ENCODE measurements at regions not wholly inside any gene's neighbourhood (a gene's known extent, or its start where the extent isn't known, plus 50 kb on each side); places are given as distances from the start of the nearest gene placed in this dataset.

- DNase-seq (no peak), ATAC-seq (ENCODE audit: low read depth in 2 of 2) (no peak)
- no peaks in the 10 kb centered on the region for H3K27me3 Mint-ChIP-seq
- no peaks in the 10 kb centered on the region for H3K36me3 Mint-ChIP-seq
- H3K27ac Mint-ChIP-seq, result no peak overlapping the region
- peaks cover 0 to 3% (median 0%) of the 10 kb centered on the region in 7 donors for H3K9me3 Mint-ChIP-seq
- peaks cover 29 to 30% (median 29%) of the 10 kb centered on the region in 3 donors for H3K4me1 Mint-ChIP-seq
- no peak overlapping the region for H3K4me3 Mint-ChIP-seq
Observed at GRCh38 chr3:177283983-177284382, 86.7 kb upstream of the TBL1XR1 start.

- DNase-seq, result no peak
- ATAC-seq (ENCODE audit: low read depth in 2 of 2), result no peak
- Mint-ChIP-seq H3K4me1 (peaks cover 24 to 31% (median 26%) of the 10 kb centered on the region in 3 donors), H3K27ac (peak overlapping the region in 1 of 6 donors; percentile 82), H3K4me3 (peak overlapping the region in 2 of 8 donors; percentile 35 to 51), H3K9me3 (peaks cover 0 to 3% (median 0%) of the 10 kb centered on the region in 7 donors), H3K36me3 (no peaks in the 10 kb centered on the region), H3K27me3 (no peaks in the 10 kb centered on the region)
Observed at GRCh38 chr3:177284383-177284881, 87.2 kb upstream of the TBL1XR1 start.

GRCh38 chr3:177286034-177286433, 88.8 kb upstream of the TBL1XR1 start:
- ATAC-seq (ENCODE audit: low read depth in 2 of 2), result no peak
- Mint-ChIP-seq H3K4me3 (no peak overlapping the region), H3K9me3 (peaks cover 0 to 4% (median 0%) of the 10 kb centered on the region in 7 donors), H3K27me3 (no peaks in the 10 kb centered on the region), H3K4me1 (peaks cover 27 to 36% (median 27%) of the 10 kb centered on the region in 3 donors), H3K27ac (no peak overlapping the region), H3K36me3 (no peaks in the 10 kb centered on the region)
- no peak for DNase-seq

GRCh38 chr3:177287231-177287630, 89.9 kb upstream of the TBL1XR1 start:
- no peak for ATAC-seq (ENCODE audit: low read depth in 2 of 2)
- Mint-ChIP-seq H3K9me3 (peaks cover 0 to 3% (median 0%) of the 10 kb centered on the region in 7 donors), H3K4me1 (peaks cover 15 to 24% (median 15%) of the 10 kb centered on the region in 3 donors), H3K27ac (peak overlapping the region in 2 of 6 donors; percentile 16 to 26), H3K27me3 (no peaks in the 10 kb centered on the region), H3K4me3 (no peak overlapping the region), H3K36me3 (no peaks in the 10 kb centered on the region)
- DNase-seq, result no peak

- H3K27me3 Mint-ChIP-seq, result no peaks in the 10 kb centered on the region
- H3K4me1 Mint-ChIP-seq, result peaks cover 12 to 17% (median 14%) of the 10 kb centered on the region in 3 donors
- H3K4me3 Mint-ChIP-seq, result no peak overlapping the region
- H3K27ac Mint-ChIP-seq, result peak overlapping the region in 1 of 6 donors; percentile 19
- DNase-seq (no peak), ATAC-seq (ENCODE audit: low read depth in 2 of 2) (no peak)
- peaks cover 0 to 3% (median 0%) of the 10 kb centered on the region in 7 donors for H3K9me3 Mint-ChIP-seq
- no peaks in the 10 kb centered on the region for H3K36me3 Mint-ChIP-seq
Observed at GRCh38 chr3:177290633-177291032, 93.4 kb upstream of the TBL1XR1 start.

- H3K36me3 Mint-ChIP-seq, result no peaks in the 10 kb centered on the region
- peak overlapping the region in 1 of 6 donors; percentile 88 for H3K27ac Mint-ChIP-seq
- peaks cover 8 to 17% (median 12%) of the 10 kb centered on the region in 3 donors for H3K4me1 Mint-ChIP-seq
- ATAC-seq (ENCODE audit: low read depth in 2 of 2), result no peak
- DNase-seq, result no peak
- peaks cover 0 to 3% (median 0%) of the 10 kb centered on the region in 7 donors for H3K9me3 Mint-ChIP-seq
- no peak overlapping the region for H3K4me3 Mint-ChIP-seq
- H3K27me3 Mint-ChIP-seq, result no peaks in the 10 kb centered on the region
Observed at GRCh38 chr3:177294221-177294620, 96.9 kb upstream of the TBL1XR1 start.

GRCh38 chr3:177295116-177295515, 97.8 kb upstream of the TBL1XR1 start:
- DNase-seq (no peak), ATAC-seq (ENCODE audit: low read depth in 2 of 2) (no peak)
- no peak overlapping the region for H3K4me3 Mint-ChIP-seq
- peaks cover 4 to 15% (median 14%) of the 10 kb centered on the region in 3 donors for H3K4me1 Mint-ChIP-seq
- no peaks in the 10 kb centered on the region for H3K27me3 Mint-ChIP-seq
- H3K9me3 Mint-ChIP-seq, result no peaks in the 10 kb centered on the region
- no peak overlapping the region for H3K27ac Mint-ChIP-seq
- H3K36me3 Mint-ChIP-seq, result no peaks in the 10 kb centered on the region

- no peaks in the 10 kb centered on the region for H3K27me3 Mint-ChIP-seq
- ATAC-seq (ENCODE audit: low read depth in 2 of 2), result no peak
- DNase-seq, result no peak
- no peaks in the 10 kb centered on the region for H3K36me3 Mint-ChIP-seq
- H3K9me3 Mint-ChIP-seq, result no peaks in the 10 kb centered on the region
- H3K4me3 Mint-ChIP-seq, result peak overlapping the region in 1 of 8 donors; percentile 75
- H3K4me1 Mint-ChIP-seq, result peaks cover 10 to 16% (median 10%) of the 10 kb centered on the region in 3 donors
- H3K27ac Mint-ChIP-seq, result no peak overlapping the region
Observed at GRCh38 chr3:177299250-177299649, 102.0 kb upstream of the TBL1XR1 start.

- Mint-ChIP-seq H3K4me1 (peaks cover 10 to 14% (median 10%) of the 10 kb centered on the region in 3 donors), H3K4me3 (peak overlapping the region in 1 of 8 donors; percentile 75), H3K27ac (peak overlapping the region in 1 of 6 donors; percentile 87), H3K27me3 (no peaks in the 10 kb centered on the region), H3K9me3 (no peaks in the 10 kb centered on the region), H3K36me3 (no peaks in the 10 kb centered on the region)
- ATAC-seq (ENCODE audit: low read depth in 2 of 2) (peak; percentile 77 to 81), DNase-seq (no peak)
Observed at GRCh38 chr3:177300039-177300833, 103.0 kb upstream of the TBL1XR1 start.

GRCh38 chr3:177300842-177301241, 103.6 kb upstream of the TBL1XR1 start:
- no peaks in the 10 kb centered on the region for H3K9me3 Mint-ChIP-seq
- H3K4me1 Mint-ChIP-seq, result peaks cover 10 to 16% (median 10%) of the 10 kb centered on the region in 3 donors
- H3K27ac Mint-ChIP-seq, result no peak overlapping the region
- DNase-seq, result no peak
- no peaks in the 10 kb centered on the region for H3K36me3 Mint-ChIP-seq
- H3K4me3 Mint-ChIP-seq, result no peak overlapping the region
- H3K27me3 Mint-ChIP-seq, result no peaks in the 10 kb centered on the region
- ATAC-seq (ENCODE audit: low read depth in 2 of 2), result no peak

- peaks cover 0 to 3% (median 0%) of the 10 kb centered on the region in 3 donors for H3K4me1 Mint-ChIP-seq
- ATAC-seq (ENCODE audit: low read depth in 2 of 2) (no peak), DNase-seq (no peak)
- no peak overlapping the region for H3K27ac Mint-ChIP-seq
- H3K4me3 Mint-ChIP-seq, result no peak overlapping the region
- H3K27me3 Mint-ChIP-seq, result no peaks in the 10 kb centered on the region
- H3K9me3 Mint-ChIP-seq, result peaks cover 0 to 10% (median 5%) of the 10 kb centered on the region in 7 donors
- H3K36me3 Mint-ChIP-seq, result no peaks in the 10 kb centered on the region
Observed at GRCh38 chr3:177306252-177306651, 109.0 kb upstream of the TBL1XR1 start.

- Mint-ChIP-seq H3K4me3 (no peak overlapping the region), H3K9me3 (peaks cover 0 to 10% (median 8%) of the 10 kb centered on the region in 7 donors), H3K27me3 (no peaks in the 10 kb centered on the region), H3K36me3 (peaks cover under 1 to 4% of the 10 kb centered on the region in 2 donors), H3K27ac (no peak overlapping the region), H3K4me1 (peaks cover 0 to 3% (median 3%) of the 10 kb centered on the region in 3 donors)
- no peak for DNase-seq
- ATAC-seq (ENCODE audit: low read depth in 2 of 2), result no peak
Observed at GRCh38 chr3:177307391-177307790, 110.1 kb upstream of the TBL1XR1 start.

GRCh38 chr3:177307826-177308225, 110.5 kb upstream of the TBL1XR1 start:
- Mint-ChIP-seq H3K27ac (no peak overlapping the region), H3K9me3 (peaks cover 0 to 10% (median 8%) of the 10 kb centered on the region in 7 donors), H3K27me3 (no peaks in the 10 kb centered on the region), H3K36me3 (peaks cover 4 to 8% of the 10 kb centered on the region in 2 donors), H3K4me1 (peaks cover 0 to 6% (median 5%) of the 10 kb centered on the region in 3 donors), H3K4me3 (no peak overlapping the region)
- no peak for DNase-seq
- ATAC-seq (ENCODE audit: low read depth in 2 of 2), result no peak

GRCh38 chr3:177308286-177308685, 111.0 kb upstream of the TBL1XR1 start:
- ATAC-seq (ENCODE audit: low read depth in 2 of 2), result no peak
- Mint-ChIP-seq H3K4me3 (no peak overlapping the region), H3K9me3 (peaks cover 0 to 10% (median 8%) of the 10 kb centered on the region in 7 donors), H3K27me3 (no peaks in the 10 kb centered on the region), H3K4me1 (peaks cover 0 to 6% (median 5%) of the 10 kb centered on the region in 3 donors), H3K27ac (no peak overlapping the region), H3K36me3 (peaks cover 4 to 9% of the 10 kb centered on the region in 2 donors)
- DNase-seq, result no peak

Data from naive B cell (primary cell).